Endothelial cell of umbilical vein (primary cell): ENCODE measurements at regions not wholly inside any gene's neighbourhood (a gene's known extent, or its start where the extent isn't known, plus 50 kb on each side); places are given as distances from the start of the nearest gene placed in this dataset.

Experiments
- BruUV-seq: library from RNA; stranded (reverse); fragments of 400-500 nt; replicated peaks from 2 replicates; lab custom pipeline; 2021; lab: Mats Ljungman, UMichigan
- CTCF ChIA-PET: fragments of 300-600, 350-600 bp; sonication (Branson Sonifier 250); formaldehyde crosslinking; loops from one replicate; lab custom pipeline; 2021; ENCODE audit warnings: antibody characterized with exemption, inconsistent platforms; lab: Charles Lee
- POLR2A ChIA-PET: fragments of 300-600, 350-600 bp; sonication (Branson Sonifier 250); formaldehyde crosslinking; loops from one replicate; lab custom pipeline; 2021; ENCODE audit warnings: antibody characterized with exemption, inconsistent platforms; lab: Charles Lee
- DNase-seq: peaks from one replicate; pipeline ENCODE4 v3.0.0-alpha.2; 2011; ENCODE audit warnings: low read depth, low spot score
- FAIRE-seq: peaks from 2 replicates; lab custom pipeline; 2011; peaks lifted over from hg19 to GRCh38; lab: Jason Lieb, UNC
- H2AFZ ChIP-seq: 2 replicates; pipeline ENCODE4 v1.6.0; 2012; ENCODE audit warnings: low read depth, low read length, control low read depth, inconsistent platforms
- H3K27ac ChIP-seq: 2 replicates; pipeline ENCODE4 v1.5.1; 2011; ENCODE audit warnings: low read depth, mild to moderate bottlenecking, control low read depth, low read length, moderate library complexity; ENCODE audit not compliant: insufficient read depth
- H3K27me3 ChIP-seq, 2 experiments: 2 replicates each; pipeline versions ENCODE4 v1.6.0 to v1.6.1; 2011; ENCODE audit warnings: low read length in 2 of 2, mixed read lengths in 1 of 2; ENCODE audit not compliant: control insufficient read depth in 2 of 2, insufficient read depth in 2 of 2
- H3K36me3 ChIP-seq, 2 experiments: 2 replicates in 1 of 2; 3 replicates in 1 of 2; pipeline ENCODE4 v1.5.1; 2011; ENCODE audit warnings: low read length in 2 of 2, mild to moderate bottlenecking in 1 of 2, moderate library complexity in 1 of 2; ENCODE audit not compliant: control insufficient read depth in 2 of 2, insufficient read depth in 2 of 2; ENCODE audit errors: extremely low read depth in 1 of 2
- H3K4me1 ChIP-seq: 3 replicates; pipeline ENCODE4 v1.5.1; 2011; ENCODE audit warnings: mild to moderate bottlenecking, low read length; ENCODE audit not compliant: control insufficient read depth, insufficient read depth; ENCODE audit errors: extremely low read depth
- H3K4me2 ChIP-seq: 2 replicates; pipeline ENCODE4 v1.6.1; 2011; ENCODE audit warnings: low read length, control low read depth, mixed read lengths; ENCODE audit not compliant: insufficient read depth
- H3K4me3 ChIP-seq, 3 experiments: fragments of 200-600 bp in 1 of 3; sonication (generic), shearing (Covaris generic) in 1 of 3; replicated peaks in 1 of 3; 2 replicates each; pipeline ENCODE4 v1.5.1; 2011 to 2016; ENCODE audit warnings: control low read depth in 3 of 3, low read length in 3 of 3, mild to moderate bottlenecking in 2 of 3, inconsistent platforms in 1 of 3, low read depth in 1 of 3, moderate library complexity in 1 of 3; ENCODE audit not compliant: insufficient read depth in 1 of 3
- H3K79me2 ChIP-seq: 2 replicates; pipeline ENCODE4 v1.6.0; 2012; ENCODE audit warnings: low read length, inconsistent platforms; ENCODE audit not compliant: control insufficient read depth, insufficient read depth
- H3K9ac ChIP-seq: replicated peaks from 2 replicates; pipeline ENCODE3; 2011; ENCODE audit warnings: low read length, control low read depth; ENCODE audit not compliant: insufficient read depth; ENCODE audit errors: extremely low read depth
- H3K9me1 ChIP-seq: replicated peaks from 3 replicates; pipeline ENCODE4 v1.6.0; 2011; ENCODE audit warnings: mild to moderate bottlenecking, low read length; ENCODE audit not compliant: control insufficient read depth, insufficient read depth; ENCODE audit errors: extremely low read depth
- H3K9me3 ChIP-seq: replicated peaks from 2 replicates; pipeline ENCODE4 v1.5.1; 2012; ENCODE audit warnings: low read length, inconsistent platforms; ENCODE audit not compliant: control insufficient read depth, insufficient read depth
- H4K20me1 ChIP-seq: replicated peaks from 2 replicates; pipeline ENCODE3; 2011; ENCODE audit warnings: mild to moderate bottlenecking, low read length; ENCODE audit not compliant: control insufficient read depth, insufficient read depth; ENCODE audit errors: extremely low read depth
- EZH2 ChIP-seq: IDR thresholded peaks from 2 replicates; pipeline ENCODE4 v1.6.1; 2012; ENCODE audit warnings: borderline replicate concordance, low read depth, mild to moderate bottlenecking, moderate library complexity, low read length, inconsistent platforms; ENCODE audit not compliant: severe bottlenecking
- FOS ChIP-seq: IDR thresholded peaks from 2 replicates; pipeline ENCODE4 v1.6.1; 2011; ENCODE audit warnings: mild to moderate bottlenecking, low read length, moderate library complexity, borderline replicate concordance; ENCODE audit not compliant: insufficient read depth
- GATA2 ChIP-seq: IDR thresholded peaks from 2 replicates; pipeline ENCODE4 v1.7.0; 2011; ENCODE audit warnings: low read depth, mild to moderate bottlenecking, moderate library complexity, mixed read lengths, low read length; ENCODE audit not compliant: insufficient read length, insufficient read depth
- JUN ChIP-seq: IDR thresholded peaks from 2 replicates; pipeline ENCODE4 v1.6.1; 2011; ENCODE audit warnings: borderline replicate concordance, low read depth; ENCODE audit not compliant: insufficient read length, insufficient read depth
- MYC ChIP-seq: IDR thresholded peaks from one replicate; pipeline ENCODE4 v1.6.1; 2011; ENCODE audit warnings: mild to moderate bottlenecking, low read depth, low read length
- POLR2A ChIP-seq: IDR thresholded peaks from 2 replicates; pipeline ENCODE4 v1.6.1; 2012; ENCODE audit warnings: low read depth, mild to moderate bottlenecking, control low read depth, low read length
- POLR2AphosphoS5 ChIP-seq: IDR thresholded peaks from 2 replicates; pipeline ENCODE4 v1.6.1; 2012; ENCODE audit warnings: low read depth, mild to moderate bottlenecking, control low read depth, low read length, moderate library complexity; ENCODE audit not compliant: insufficient read depth
- dilution Hi-C: fragments of 300-500 bp; cut with MboI; formaldehyde crosslinking; loops from one replicate; pipeline ENCODE4 v1.15.0; 2019; ENCODE audit warnings: low sequenced_read_pairs; ENCODE audit not compliant: extremely low pct_ligation_motif_present
- intact Hi-C: fragments of 100-400 bp; cut with micrococcal nuclease; formaldehyde crosslinking; loops from one replicate; pipeline ENCODE4 v1.10.0; 2022
- TF ChIP-seq, protein P1 (sequence below): IDR thresholded peaks from 2 replicates; pipeline ENCODE4 v1.6.1; 2011; ENCODE audit not compliant: insufficient read depth, insufficient read length
- TF ChIP-seq, protein P2 (sequence below), 2 donors: IDR thresholded peaks; 1 replicate in 1 of 2; 2 replicates in 1 of 2; pipeline ENCODE4 v1.5.1; 2011; ENCODE audit warnings: low read length in 2 of 2, mild to moderate bottlenecking in 2 of 2, moderate library complexity in 2 of 2, control low read depth in 1 of 2, inconsistent platforms in 1 of 2, low read depth in 1 of 2; ENCODE audit not compliant: insufficient read depth in 1 of 2; ENCODE audit errors: extremely low read depth in 1 of 2

DNA sequence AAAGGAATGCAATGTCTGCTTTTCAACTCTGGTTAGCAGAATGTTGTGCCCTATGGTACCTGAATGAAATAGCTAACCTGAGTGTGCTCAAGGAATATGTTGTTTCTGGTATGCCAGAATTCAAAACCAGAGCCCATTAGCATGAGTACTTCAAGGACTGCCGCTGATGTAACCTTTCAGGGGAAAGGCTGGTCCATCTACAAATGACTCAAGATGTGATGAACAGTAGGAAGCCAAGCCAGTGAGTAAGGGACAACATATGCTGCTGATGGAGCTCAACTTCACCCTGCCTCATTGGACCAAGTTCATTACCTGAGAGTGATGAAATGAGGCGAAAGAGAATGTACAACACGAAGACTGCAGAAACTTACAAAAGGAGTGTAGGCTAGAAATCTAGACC is 95.7 kb upstream of the BMP2 start:
- Histone ChIP-seq H3K36me3 (no peaks in the 10 kb centered on the region), H3K79me2 (no peaks in the 10 kb centered on the region), H3K4me3 (no peak overlapping the region), H3K27me3 (no peaks in the 10 kb centered on the region), H3K9me3 (no peaks in the 10 kb centered on the region), H3K9me1 (no peaks in the 10 kb centered on the region), H3K27ac (no peak overlapping the region), H3K9ac (no peak overlapping the region), H3K4me2 (no peak overlapping the region), H4K20me1 (no peaks in the 10 kb centered on the region), H3K4me1 (peaks cover 21% of the 10 kb centered on the region), H2AFZ (no peak overlapping the region)
- FAIRE-seq = no peak
- no peak for DNase-seq
- dilution Hi-C loops = no loop called here
- ChIA-PET POLR2A (no interaction called here), CTCF (no interaction called here)
- TF ChIP-seq MYC (no peak), EZH2 (no peak), POLR2A (no peak), JUN (no peak), FOS (no peak), GATA2 (no peak), POLR2AphosphoS5 (no peak)
- TF ChIP-seq, protein P1, sequence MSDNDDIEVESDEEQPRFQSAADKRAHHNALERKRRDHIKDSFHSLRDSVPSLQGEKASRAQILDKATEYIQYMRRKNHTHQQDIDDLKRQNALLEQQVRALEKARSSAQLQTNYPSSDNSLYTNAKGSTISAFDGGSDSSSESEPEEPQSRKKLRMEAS = no peak
- TF ChIP-seq, protein P2, sequence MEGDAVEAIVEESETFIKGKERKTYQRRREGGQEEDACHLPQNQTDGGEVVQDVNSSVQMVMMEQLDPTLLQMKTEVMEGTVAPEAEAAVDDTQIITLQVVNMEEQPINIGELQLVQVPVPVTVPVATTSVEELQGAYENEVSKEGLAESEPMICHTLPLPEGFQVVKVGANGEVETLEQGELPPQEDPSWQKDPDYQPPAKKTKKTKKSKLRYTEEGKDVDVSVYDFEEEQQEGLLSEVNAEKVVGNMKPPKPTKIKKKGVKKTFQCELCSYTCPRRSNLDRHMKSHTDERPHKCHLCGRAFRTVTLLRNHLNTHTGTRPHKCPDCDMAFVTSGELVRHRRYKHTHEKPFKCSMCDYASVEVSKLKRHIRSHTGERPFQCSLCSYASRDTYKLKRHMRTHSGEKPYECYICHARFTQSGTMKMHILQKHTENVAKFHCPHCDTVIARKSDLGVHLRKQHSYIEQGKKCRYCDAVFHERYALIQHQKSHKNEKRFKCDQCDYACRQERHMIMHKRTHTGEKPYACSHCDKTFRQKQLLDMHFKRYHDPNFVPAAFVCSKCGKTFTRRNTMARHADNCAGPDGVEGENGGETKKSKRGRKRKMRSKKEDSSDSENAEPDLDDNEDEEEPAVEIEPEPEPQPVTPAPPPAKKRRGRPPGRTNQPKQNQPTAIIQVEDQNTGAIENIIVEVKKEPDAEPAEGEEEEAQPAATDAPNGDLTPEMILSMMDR (IDR thresholded peaks at IDR 0.05; ENCODE audit: extremely low read depth in 1 of 2, insufficient read depth in 1 of 2, low read depth in 1 of 2, low read length in 2 of 2) = no peak
- intact Hi-C loops = no loop called here
- BruUV-seq = no TSS peak
